Coronary artery (tissue), 2 donors: ENCODE measurements at regions not wholly inside any gene's neighbourhood (a gene's known extent, or its start where the extent isn't known, plus 50 kb on each side); places are given as distances from the start of the nearest gene placed in this dataset.

Experiments
- DNase-seq: peaks from one replicate; pipeline ENCODE4 v3.0.0-alpha.2; 2017; ENCODE audit warnings: low spot score
- H3K27ac ChIP-seq, 2 donors: fragments of 200-600 bp; sonication (generic); one replicate each; pipeline ENCODE4 v1.5.1; 2016 to 2019
- H3K4me3 ChIP-seq: fragments of 200-600 bp; sonication (generic); 2 replicates; pipeline ENCODE4 v1.5.1; 2016; ENCODE audit warnings: mild to moderate bottlenecking, moderate library complexity
- TF ChIP-seq, protein P1 (sequence below): fragments of 200-600 bp; sonication (generic); IDR thresholded peaks from one replicate; pipeline ENCODE4 v1.5.1; 2019; ENCODE audit warnings: antibody characterized with exemption

- Histone ChIP-seq H3K4me3 (no peak overlapping the region), H3K27ac (no peak overlapping the region)
- TF ChIP-seq, protein P1, sequence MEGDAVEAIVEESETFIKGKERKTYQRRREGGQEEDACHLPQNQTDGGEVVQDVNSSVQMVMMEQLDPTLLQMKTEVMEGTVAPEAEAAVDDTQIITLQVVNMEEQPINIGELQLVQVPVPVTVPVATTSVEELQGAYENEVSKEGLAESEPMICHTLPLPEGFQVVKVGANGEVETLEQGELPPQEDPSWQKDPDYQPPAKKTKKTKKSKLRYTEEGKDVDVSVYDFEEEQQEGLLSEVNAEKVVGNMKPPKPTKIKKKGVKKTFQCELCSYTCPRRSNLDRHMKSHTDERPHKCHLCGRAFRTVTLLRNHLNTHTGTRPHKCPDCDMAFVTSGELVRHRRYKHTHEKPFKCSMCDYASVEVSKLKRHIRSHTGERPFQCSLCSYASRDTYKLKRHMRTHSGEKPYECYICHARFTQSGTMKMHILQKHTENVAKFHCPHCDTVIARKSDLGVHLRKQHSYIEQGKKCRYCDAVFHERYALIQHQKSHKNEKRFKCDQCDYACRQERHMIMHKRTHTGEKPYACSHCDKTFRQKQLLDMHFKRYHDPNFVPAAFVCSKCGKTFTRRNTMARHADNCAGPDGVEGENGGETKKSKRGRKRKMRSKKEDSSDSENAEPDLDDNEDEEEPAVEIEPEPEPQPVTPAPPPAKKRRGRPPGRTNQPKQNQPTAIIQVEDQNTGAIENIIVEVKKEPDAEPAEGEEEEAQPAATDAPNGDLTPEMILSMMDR, result no peak
- DNase-seq, result no peak
These were observed 86.6 kb upstream of the PCBD1 start for GRCh38 chr10:70974920-70975319.

DNA sequence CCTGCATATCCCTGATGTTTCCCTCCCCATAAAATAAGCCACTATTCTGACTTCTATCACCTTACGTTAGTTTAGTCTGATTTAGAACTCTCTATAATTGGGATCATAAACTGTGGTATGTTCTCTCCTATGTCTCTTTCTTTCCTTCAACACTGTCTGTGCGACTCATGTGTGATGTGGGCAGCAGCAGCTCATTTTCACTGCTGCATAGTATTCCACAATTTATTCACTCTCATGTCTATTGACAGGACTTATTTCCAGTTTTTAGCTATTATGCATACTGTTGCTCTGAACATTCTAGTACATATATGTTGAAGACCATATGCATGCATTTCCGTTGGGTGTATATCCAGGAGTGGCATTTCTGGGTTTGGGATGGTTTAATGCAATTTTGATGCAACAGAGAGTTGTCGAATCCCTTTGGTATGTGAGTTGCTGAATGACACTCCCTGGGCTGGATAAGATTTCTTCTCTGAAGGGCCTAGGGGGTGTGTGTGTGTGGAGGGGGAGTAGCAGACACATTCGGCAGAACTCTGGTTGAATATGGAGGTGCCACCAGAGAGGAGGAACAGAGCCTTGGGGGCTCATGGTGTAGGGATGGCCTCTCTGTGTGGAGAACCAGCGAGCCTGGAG, 87.8 kb upstream of the PCBD1 start:
- TF ChIP-seq, protein P1, result no peak

GRCh38 chr10:70977625-70978024, 89.3 kb upstream of the PCBD1 start:
- no peak for DNase-seq
- H3K4me3 ChIP-seq, result no peak overlapping the region
- TF ChIP-seq, protein P1, result no peak
- H3K27ac ChIP-seq, result no peak overlapping the region

More for the DNA sequence above, 87.8 kb upstream of the PCBD1 start:
- DNase-seq, result no peak
- Histone ChIP-seq H3K4me3 (no peak overlapping the region), H3K27ac (no peak overlapping the region)

DNA sequence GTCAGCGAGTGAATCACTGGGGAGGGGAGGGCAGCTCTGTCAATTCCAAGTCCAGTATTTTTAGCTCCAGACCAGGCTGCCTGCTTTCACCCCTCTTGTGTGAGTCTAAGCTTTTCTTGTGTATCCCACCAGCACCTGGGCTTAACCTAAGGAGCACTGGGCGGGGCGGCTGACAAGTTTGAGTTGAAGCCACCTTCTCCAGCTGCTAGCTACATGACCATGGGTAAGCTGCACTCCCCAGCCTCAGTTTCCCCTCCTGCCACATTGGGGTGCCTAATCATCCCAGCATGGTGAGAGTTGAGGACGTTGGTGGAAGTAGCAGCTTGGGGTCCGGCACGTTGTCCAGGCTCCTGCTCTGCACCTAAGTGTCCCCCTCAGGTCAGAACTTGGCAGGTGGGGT, 89.8 kb upstream of the PCBD1 start:
- no peak overlapping the region for H3K4me3 ChIP-seq

DNA sequence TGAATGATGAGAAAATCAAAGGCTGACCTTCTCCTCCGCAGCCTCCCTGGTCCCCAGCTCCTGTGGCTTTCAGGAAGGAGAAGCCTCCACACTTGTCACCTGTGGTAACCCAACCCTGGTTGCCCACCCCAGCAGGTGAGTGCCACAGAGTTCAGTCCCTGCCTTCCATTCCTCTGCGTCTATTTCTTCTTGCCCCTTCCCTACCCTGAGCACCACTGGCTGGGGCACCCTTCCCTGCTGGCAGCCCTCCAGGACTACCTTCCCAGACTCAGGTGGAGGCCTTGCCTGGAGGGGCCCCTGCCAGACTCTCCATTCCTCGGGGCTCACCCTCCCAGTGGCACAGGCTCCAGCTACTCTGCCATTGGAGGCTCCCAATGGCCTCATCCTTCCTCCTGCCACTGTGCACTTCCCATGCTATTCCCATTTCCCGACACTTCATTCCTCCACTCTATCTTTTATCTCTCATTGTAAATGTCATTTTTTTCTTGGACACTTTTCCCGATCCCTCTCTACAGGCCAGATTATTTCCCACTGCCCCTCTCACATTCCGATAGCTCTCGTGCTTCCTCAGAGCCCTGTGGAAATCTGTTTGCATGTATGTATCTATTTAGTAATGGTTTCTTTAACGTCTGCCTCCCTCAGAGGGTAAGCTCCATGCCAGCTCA, 90.6 kb upstream of the PCBD1 start:
- Histone ChIP-seq H3K27ac (no peak overlapping the region), H3K4me3 (no peak overlapping the region)
- TF ChIP-seq, protein P1, result no peak
- DNase-seq, result no peak

More for the DNA sequence above, 89.8 kb upstream of the PCBD1 start:
- no peak overlapping the region for H3K27ac ChIP-seq
- TF ChIP-seq, protein P1, result no peak
- no peak for DNase-seq

DNA sequence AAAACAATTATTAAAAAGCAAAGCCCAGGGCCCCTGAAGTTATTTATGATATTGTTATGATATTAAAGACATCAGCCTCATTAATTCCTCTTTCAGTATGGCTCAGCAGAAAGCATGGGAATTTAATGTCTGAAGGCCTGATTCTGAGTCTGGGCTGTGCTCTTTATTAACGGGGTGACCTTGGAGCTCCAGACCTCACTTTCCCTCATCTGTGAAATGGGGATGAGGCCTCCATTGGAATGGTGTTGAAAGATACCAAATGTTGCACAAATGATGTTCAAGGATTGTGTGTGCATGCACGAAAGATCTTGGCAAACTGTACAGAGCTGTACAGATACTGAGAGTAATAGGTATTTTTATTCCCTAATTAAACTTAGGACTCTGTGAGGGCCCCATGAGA, 92.3 kb upstream of the PCBD1 start:
- DNase-seq, result no peak
- Histone ChIP-seq H3K4me3 (no peak overlapping the region), H3K27ac (no peak overlapping the region)
- TF ChIP-seq, protein P1, result no peak
